NCI-H1092 treated with DMSO at 0.1 percent for 48 hours (cell line): ENCODE measurements at regions not wholly inside any gene's neighbourhood (a gene's known extent, or its start where the extent isn't known, plus 50 kb on each side); places are given as distances from the start of the nearest gene placed in this dataset.

Source experiments
- DNase-seq: peaks from one replicate; lab custom pipeline; 2025; lab: John Stamatoyannopoulos, UW

DNA sequence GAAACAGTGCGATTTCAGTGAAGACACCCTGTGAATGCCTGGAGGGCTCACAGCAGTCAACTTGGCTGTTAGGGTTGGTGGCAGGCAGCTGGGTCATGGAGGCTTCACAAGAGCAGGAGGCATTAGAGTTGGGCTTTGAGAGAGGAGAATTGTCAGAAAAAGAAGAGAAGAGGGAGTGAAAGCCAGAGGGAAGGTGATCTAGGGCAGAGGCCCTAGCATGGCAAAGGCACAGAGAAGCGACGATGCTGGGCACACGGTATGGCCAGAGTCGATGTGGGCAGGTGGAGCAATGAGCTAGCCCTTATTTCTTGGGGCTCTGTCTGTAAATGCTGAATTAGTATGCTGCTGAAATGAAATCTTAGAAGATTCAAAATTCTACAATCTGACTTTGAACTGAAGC, 52.6 kb upstream of the OLFM4 start:
- DNase-seq: no peak

GRCh38 chr13:52975161-52975560, 53.5 kb upstream of the OLFM4 start:
- peak; percentile 36 for DNase-seq

DNA sequence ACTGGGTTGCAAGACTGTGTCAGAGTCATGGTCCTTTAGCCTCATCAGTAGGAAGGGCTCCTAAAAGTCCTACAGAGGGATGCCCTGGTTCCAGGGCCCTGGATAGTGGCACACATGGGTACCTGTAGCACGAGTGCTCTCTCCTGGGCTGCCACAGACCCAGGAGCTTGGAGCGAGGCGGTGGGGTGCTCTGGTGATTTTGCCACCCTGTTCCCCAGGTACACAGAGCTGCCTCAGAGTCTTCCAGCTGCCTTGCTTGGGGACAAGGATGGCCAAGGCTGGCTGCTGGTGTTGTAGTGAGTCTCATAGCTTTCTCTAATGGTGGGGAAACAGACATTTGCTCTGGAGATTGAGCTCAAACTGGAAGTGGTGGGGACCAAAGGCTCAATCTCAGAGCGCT, 53.9 kb upstream of the OLFM4 start:
- no peak for DNase-seq

DNA sequence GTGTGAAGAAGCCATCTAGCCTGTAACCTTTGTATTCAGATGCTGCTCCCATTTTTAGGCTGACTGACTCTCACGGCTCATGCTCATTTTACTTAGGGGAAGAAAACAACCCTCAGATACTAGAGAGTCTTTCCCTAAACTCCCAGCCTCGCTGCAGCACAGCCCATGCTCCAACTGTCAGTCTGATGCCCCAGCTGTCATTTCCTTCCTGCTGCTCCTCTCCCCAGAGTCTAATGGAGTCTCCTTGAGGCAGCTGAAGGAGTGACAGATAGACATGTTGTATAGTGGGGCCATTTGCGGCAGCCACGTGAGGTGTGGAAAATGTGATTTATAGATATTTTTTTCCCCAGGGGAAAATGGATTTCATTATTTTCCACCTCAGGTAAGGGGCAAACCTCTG, 59.2 kb upstream of the OLFM4 start:
- DNase-seq: no peak

DNA sequence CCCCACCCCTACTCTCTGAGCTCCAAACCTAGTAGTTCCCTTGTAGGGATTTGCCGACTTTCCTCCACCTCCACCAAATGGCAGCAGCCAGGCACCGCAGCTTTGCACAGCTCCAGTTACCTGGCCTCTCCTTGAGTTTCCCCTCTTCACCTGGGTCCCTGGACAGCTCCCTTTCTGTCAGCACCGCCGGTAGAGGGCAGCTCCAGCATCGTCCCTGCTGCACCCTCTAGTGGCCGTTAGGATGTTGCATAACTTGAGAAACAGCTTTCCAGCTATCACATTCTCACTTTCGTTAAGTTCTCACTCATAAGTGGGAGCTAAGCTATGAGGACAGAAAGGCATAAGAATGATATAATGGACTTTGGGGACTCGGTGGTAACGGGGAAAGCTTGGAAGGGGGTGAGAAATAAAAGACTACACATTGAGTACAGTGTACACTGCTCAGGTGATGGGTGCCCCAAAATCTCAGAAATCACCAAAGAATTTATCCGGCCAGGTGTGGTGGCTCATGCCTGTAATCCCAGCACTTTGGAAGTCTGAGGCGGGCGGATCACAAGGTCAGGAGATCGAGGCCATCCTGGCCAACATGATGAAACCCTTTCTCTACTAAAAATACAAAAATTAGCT, 60.4 kb upstream of the OLFM4 start:
- peak; percentile 71 for DNase-seq

- DNase-seq: no peak
Observed at GRCh38 chr13:52961987-52962386, 66.6 kb upstream of the OLFM4 start.

- no peak for DNase-seq
Observed at GRCh38 chr13:52961256-52961910, 67.2 kb upstream of the OLFM4 start.

DNA sequence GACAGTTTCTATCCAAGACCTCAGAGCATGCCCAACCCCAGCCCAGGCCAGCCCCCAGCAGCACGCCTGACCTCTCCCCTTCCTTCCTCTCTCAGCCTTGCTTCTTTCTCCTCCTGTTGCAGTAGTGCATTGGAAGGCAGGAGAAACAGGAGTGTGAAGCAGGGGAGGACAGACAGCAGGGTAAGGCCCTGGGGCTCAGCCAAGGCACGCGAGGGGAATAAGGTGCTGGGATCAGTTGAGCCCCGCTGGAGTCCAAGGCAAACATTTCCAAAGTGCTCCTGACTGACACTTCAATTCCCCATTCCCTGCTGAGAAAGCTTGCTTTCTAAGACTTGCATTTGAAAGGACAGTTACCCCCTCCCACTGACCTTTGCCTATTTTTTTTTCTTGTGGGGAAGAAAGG, 73.1 kb upstream of the OLFM4 start:
- no peak for DNase-seq

GRCh38 chr13:52954838-52955237, 73.8 kb upstream of the OLFM4 start:
- no peak for DNase-seq

DNA sequence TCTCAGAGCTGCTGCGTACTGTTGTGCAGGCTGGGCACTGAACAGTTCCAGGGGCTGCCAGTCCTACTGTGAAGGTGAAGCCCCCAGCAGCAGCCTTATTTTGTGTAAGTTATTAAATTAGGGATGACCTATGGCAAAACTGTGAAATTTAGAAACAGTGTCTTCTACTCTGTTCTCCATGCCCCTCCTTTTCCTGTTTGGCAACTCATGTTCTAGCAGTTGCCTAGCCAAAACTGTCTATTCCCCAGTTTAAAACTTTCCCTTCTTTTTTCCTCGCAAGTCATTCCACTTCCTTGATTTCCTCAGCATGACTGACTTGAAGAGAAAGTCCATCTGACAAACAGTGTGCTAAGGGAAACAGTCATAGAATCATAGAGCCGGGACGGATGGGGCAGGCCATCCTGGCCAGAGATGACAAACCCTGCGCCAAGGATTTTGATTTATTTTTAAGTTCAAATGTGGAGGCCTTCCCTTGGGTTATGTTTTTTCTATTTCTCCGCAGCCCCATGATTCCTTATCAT, 78.1 kb upstream of the OLFM4 start:
- DNase-seq: no peak

DNA sequence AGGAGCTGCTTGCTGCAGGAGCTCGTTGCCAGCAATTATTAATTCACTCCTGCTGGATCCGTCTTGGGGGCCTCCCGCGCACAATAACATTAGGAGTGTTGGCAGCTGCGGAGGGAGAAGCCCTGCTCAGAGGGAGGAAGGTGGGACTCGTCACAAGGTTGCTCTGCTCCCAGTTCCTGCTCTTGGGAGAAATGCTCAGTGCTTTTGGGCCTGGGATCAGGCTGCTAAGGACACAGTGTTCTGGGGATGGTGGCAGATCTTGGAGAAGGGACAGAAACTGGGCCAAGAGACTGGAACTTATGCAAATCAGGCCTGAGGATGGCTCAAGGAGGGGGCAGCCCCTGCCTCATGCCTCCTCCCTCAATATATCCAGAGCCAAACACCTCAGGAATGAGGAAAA, 78.9 kb upstream of the OLFM4 start:
- no peak for DNase-seq

- DNase-seq: no peak
Observed at GRCh38 chr13:52949044-52949443, 79.6 kb upstream of the OLFM4 start.

GRCh38 chr13:52947921-52948373, 80.7 kb upstream of the OLFM4 start:
- no peak for DNase-seq

DNA sequence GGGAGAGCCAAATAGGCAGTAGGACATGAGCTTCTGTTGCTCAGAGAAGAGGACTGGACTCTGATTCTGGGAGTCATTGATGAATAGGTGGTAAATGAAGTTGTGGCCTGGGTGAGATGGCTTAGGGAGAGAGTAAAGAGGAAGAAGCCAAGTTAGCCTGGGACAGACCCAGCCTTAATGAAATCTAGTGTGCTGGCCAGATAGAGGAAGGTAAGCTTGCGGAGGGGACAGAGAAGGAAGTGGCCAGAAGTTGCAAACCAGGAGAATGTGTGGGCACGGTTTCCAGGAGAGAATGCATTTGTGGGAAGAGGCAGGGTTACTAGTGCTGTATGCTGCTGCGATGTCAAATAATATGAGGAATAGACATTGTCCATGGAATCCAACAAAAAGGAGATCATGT, 83.3 kb upstream of the OLFM4 start:
- no peak for DNase-seq

GRCh38 chr13:52944697-52945096, 83.9 kb upstream of the OLFM4 start:
- no peak for DNase-seq

DNA sequence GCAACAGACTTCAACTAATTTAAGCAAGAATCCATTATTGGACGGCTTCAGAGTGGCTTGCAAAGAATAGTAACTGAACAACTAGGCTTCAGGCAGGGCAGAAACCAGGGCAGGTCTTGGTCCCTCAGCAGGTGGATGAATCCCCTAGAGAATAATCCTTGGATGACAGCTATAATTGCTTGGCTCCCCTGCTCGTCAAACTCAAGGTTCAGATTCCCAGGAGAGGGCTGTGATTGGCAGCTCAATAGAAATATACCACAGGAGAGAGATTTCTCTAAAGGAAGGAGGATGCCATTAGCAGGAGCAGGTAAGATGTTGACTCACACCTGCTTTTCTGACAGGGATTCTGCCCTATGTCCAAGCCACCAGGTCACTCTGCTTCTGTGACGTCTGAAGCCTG, 89.6 kb upstream of the PCDH8 start:
- DNase-seq: no peak

DNA sequence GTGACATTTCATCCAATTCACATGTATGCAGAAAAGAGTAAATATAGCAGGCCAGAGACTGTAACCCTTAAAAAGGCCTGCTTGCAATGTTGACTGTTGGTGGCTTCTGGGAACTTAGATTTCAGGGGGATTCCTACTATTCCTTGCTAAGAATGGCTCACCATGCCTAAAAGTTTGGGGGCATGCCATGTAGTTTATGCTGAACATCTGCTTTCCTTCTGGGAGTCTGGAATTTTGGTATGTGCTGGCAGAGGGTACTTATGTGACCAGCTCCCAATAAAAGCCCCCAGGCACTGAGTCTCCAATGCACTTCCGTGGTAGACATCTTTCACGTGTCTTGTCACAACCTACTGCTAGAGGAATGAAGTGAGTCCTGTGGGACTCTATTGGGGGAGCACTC, 88.4 kb upstream of the PCDH8 start:
- no peak for DNase-seq

- no peak for DNase-seq
Observed at GRCh38 chr13:52934258-52934657, 85.8 kb upstream of the PCDH8 start.

- no peak for DNase-seq
Observed at GRCh38 chr13:52933547-52934210, 85.2 kb upstream of the PCDH8 start.

- DNase-seq: no peak
Observed at GRCh38 chr13:52933099-52933498, 84.7 kb upstream of the PCDH8 start.

DNA sequence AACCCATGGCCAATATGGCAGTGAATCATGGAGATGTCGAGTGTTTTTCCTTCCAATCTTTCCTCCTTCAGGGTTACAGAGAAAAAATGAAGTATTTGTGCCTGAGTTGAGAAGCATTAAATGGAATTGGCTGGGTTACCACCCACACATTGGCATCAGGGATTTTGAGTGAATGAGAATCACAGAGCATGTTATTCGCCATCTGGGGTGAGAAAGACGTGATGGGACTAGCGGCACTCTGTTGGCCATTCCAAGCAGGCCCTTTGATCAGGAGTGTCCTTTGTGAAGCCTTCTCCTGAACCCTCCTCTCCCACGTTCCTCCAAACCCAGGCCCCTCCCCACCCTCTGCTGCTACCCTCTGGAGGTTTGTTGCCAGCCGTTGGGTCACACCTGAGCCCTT, 84.2 kb upstream of the PCDH8 start:
- DNase-seq: no peak

- no peak for DNase-seq
Observed at GRCh38 chr13:52931539-52932431, 83.3 kb upstream of the PCDH8 start.
